ENCODE measurements at regions not wholly inside any gene's neighbourhood (a gene's known extent, or its start where the extent isn't known, plus 50 kb on each side); places are given as distances from the start of the nearest gene placed in this dataset.

- no peaks in the 10 kb centered on the region for H4K20me1 ChIP-seq (replicated peaks; ENCODE audit: insufficient read depth)
- H3K27ac Mint-ChIP-seq = no peak overlapping the region
- no peaks in the 10 kb centered on the region for H3K9me2 ChIP-seq (ENCODE audit: insufficient read depth)
- H3K4me2 ChIP-seq = no peak overlapping the region
- H3K27ac ChIP-seq (ENCODE audit: low read depth) = no peak overlapping the region
- H3K9me3 Mint-ChIP-seq = no peaks in the 10 kb centered on the region
- no peak overlapping the region for H2AFZ ChIP-seq
- no peaks in the 10 kb centered on the region for H3K36me3 Mint-ChIP-seq (ENCODE audit: low read depth)
- H3K4me1 Mint-ChIP-seq = no peaks in the 10 kb centered on the region
- no peaks in the 10 kb centered on the region for H3K79me2 ChIP-seq (replicated peaks; ENCODE audit: insufficient read depth)
- ATAC-seq (no peak), DNase-seq (ENCODE audit: low spot score) (no peak)
- no peaks in the 10 kb centered on the region for H3K27me3 ChIP-seq (ENCODE audit: insufficient read depth)
- H3F3A ChIP-seq (replicated peaks; ENCODE audit: low read depth) = no peaks in the 10 kb centered on the region
- no peaks in the 10 kb centered on the region for H3K27me3 Mint-ChIP-seq (ENCODE audit: insufficient read depth, low read depth, poor library complexity)
- H3K4me3 Mint-ChIP-seq = no peak overlapping the region
- H3K4me1 ChIP-seq (ENCODE audit: insufficient read depth) = no peaks in the 10 kb centered on the region
- no peak for TF ChIP-seq ZNF331 (CRISPR knock-in tag; IDR thresholded peaks at IDR 0.05; ENCODE audit: low read depth)
- no peak for TF ChIP-seq JUNB (IDR thresholded peaks at IDR 0.05; ENCODE audit: unreplicated experiment)
- no peak for TF ChIP-seq NANOG (IDR thresholded peaks at IDR 0.05; ENCODE audit: borderline replicate concordance)
- TF ChIP-seq EZH2phosphoT487 (IDR thresholded peaks at IDR 0.05; ENCODE audit: unreplicated experiment) = no peak
- TF ChIP-seq ZNF114 (CRISPR knock-in tag; IDR thresholded peaks at IDR 0.05) = no peak
- no peak for TF ChIP-seq CTCF (conservative IDR thresholded peaks at IDR 0.05; ENCODE audit: low read depth in 2 of 2)
- no peak for TF ChIP-seq POLR2AphosphoS5 (IDR thresholded peaks at IDR 0.05; ENCODE audit: low read depth)
- no peak for TF ChIP-seq ZNF462 (CRISPR knock-in tag; IDR thresholded peaks at IDR 0.05)
- no peak for TF ChIP-seq EZH2 (IDR thresholded peaks at IDR 0.05; ENCODE audit: low read depth, unreplicated experiment)
- TF ChIP-seq REST (IDR thresholded peaks at IDR 0.05; ENCODE audit: unreplicated experiment) = no peak
- no peak for TF ChIP-seq STAT1 (IDR thresholded peaks at IDR 0.05; ENCODE audit: unreplicated experiment)
- TF ChIP-seq CREB1 (CRISPR knock-in tag; IDR thresholded peaks at IDR 0.05; ENCODE audit: low read depth) = no peak
- no peak for TF ChIP-seq ETS1 (IDR thresholded peaks at IDR 0.05)
- no peak overlapping the region for H3K4me3 ChIP-seq
- H3K36me3 ChIP-seq (ENCODE audit: insufficient read depth) = no peaks in the 10 kb centered on the region
Observed at GRCh38 chr20:7609251-7609650, 331.0 kb downstream of the HAO1 start.

Data from GM23338 (cell line).